GM19455 (cell line): ENCODE measurements at regions not wholly inside any gene's neighbourhood (a gene's known extent, or its start where the extent isn't known, plus 50 kb on each side); places are given as distances from the start of the nearest gene placed in this dataset.

Experiments used
- ATAC-seq: cut with Tn5 transposase; IDR thresholded peaks from one replicate; pipeline ENCODE4 v1.9.1; 2021; ENCODE audit not compliant: unreplicated experiment

DNA sequence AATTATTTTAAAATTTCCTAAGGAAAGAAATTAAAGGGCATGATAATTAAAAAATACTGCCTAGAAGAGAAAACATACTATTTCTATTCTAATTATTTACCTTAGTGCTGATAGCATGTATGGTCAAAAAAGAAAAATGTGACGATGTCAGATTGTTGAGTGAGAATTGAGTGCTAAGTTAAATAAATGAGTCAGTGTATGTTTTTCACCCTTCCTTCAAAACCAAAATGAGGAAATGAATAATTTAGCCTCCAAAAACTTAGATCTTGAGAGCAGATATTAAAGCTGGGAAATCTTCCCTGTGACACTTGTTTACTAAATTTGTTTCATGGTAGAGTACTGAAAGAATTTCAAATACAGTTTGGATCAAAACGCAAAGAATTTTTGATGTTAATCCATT is 58.6 kb upstream of the NYAP2 start:
- ATAC-seq: no peak

DNA sequence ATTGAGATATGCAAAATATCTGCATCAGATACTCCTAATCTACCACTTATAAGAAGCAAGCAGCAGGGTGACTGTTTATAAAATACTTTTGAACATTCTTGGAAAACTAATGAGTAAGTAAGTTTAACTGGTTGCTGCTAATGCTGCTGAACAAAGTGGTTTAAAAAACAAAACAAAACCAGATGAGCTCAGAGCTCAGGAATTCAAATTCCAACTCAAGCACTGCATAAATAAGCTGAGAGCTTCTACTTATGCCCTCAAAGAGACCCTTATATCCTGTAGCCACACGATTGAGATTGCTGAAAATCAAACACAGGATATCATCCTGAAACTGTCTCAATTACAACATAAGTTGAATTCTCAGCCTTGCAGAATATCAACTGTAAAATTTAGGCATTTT is 62.3 kb upstream of the NYAP2 start:
- ATAC-seq: no peak

DNA sequence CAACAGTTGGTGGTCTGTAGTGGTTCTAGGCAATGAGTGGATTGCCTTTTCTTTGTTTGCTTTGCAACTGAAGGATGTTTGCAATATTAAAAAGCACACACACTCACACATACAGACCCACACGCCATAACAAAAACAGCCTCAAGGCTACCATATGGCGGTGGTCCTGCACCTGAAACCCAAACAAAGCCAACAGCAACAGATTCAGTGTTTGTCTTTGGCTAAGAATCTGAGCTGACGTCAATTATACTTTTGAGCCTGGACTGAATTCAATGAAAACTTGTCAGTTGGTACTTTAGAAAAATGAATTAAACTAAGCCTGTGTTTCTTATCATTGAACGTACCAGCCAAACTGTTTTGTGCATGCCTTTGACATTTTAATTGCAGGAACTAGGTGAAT is 65.0 kb upstream of the NYAP2 start:
- no peak for ATAC-seq

DNA sequence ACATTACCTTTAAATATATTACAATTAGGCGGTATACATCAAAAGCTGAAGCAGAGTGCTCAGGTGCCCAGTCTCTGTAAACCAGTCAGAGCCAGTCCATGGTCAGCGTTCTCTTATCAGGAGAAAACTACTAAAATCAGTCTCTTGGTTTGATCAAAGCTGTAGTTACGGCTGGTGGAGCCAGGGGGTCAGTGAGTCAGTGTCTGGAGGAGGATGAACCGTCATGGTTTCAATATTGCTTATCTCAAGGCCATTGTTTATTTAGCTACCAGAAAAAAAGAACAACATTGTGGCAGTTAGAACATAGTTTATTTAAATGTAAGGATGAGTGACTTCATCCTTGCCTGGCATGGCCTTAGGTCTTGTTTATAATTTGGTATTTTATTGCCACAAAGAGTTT is 71.3 kb upstream of the NYAP2 start:
- no peak for ATAC-seq

DNA sequence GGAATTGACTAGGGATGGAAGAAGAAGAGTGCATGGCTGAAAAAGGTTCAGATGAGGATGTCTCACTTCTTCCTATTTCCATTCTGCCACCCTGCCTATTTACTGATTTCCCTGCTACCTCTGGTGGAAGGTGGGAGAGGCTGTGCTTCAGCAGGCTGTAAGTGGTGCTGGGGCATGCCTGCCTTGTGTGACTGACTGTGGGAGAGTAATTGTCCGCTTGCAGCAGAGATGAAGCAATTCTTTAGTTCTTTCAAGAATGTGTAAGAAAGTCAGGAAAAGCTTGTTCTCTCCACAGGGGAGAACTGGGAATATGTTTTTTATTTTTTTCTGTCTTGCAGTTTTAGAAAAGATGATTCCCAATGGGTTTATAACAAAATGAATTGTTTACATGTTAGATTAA is 72.5 kb upstream of the NYAP2 start:
- ATAC-seq: no peak

DNA sequence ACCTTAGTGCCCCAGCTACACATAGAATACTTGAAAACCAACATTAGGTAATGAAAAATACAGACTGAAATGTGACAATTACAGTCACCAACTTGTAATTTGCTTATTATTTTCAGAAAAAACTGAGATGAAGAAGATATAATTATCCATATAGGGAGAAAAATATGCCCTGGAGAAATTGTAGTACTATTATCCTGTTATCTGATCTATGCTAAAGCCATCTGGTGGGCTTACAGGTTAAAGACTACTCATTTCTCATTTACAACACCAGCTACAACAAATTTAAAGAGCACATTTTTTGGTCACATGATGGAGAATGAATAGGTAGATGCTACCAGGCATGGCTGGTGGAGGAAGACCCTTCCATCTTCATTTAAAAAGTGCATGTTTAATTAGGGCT is 79.6 kb upstream of the NYAP2 start:
- no peak for ATAC-seq

DNA sequence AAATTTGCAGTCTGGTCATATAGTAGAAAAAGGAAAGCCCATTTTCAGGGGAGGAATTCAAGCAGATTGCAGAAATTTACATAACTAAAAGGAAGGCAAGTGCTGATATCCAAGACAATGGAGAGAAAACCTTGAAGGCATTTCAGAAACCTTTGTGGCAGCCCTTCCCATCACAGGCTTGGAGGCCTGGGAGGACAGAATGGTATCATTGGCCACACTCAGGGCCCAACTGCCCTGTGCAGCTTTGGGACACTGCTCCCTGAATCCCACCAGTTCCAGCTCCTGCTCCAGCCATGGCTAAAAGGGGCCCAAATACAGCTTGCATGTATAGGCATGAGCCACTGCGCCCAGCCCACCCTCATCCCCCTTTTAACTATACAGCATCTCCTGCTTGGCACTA is 81.1 kb upstream of the NYAP2 start:
- ATAC-seq: no peak

DNA sequence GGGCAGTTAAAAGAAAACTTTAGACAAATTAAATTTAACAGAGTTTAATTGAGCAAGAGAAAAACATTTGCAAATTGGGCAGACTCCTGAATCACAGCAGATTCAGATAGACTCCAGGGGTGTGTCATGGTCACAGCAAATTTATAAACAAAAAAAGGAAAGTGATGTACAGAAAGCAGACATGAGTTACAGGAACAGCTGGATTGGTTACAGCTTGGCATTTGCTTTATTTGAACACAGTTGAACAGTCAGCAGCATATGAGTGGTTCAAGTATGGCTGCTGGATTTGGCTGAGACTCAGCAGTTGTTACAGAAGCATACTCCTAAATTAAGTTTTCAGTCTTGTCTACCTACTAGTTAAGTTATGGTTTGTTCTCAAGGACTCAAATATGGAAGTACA is 82.3 kb upstream of the NYAP2 start:
- no peak for ATAC-seq

DNA sequence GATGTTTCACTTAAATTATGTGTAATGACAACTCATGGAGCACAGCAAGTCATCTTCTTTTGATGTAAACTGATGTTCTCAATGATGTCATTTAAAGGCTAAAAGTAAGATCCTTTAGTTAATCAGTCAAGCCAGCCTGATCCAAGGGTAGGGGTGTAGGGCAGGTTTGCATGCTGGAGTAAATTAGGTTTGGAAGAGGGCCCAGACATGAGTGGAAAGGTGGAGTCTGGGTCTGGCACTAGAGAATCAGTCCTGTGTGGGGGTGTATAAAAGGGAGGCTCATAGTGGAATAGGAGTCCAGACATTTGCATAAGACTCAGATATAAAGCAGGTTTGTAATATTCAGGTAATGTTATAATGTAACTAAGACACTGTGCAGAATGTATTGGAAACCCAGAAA is 88.8 kb upstream of the NYAP2 start:
- ATAC-seq: no peak

DNA sequence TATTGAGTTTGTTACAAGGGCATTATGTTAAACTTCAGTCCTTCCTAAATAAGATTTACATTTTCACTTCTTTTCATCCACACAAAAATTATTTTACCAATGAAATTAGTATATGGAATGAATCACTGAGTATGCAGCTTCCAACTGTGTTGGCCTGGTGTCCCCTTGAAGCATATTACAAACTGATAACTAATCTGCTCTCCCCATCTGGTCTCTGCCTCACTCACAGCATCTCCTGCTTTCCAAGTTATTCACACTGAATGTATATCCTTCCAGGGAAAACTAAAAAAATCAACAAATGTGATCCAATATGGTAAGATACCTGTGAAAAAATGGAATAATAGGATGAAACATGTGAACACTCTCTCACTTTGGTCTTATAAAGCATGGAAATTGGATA is 90.0 kb upstream of the NYAP2 start:
- no peak for ATAC-seq

DNA sequence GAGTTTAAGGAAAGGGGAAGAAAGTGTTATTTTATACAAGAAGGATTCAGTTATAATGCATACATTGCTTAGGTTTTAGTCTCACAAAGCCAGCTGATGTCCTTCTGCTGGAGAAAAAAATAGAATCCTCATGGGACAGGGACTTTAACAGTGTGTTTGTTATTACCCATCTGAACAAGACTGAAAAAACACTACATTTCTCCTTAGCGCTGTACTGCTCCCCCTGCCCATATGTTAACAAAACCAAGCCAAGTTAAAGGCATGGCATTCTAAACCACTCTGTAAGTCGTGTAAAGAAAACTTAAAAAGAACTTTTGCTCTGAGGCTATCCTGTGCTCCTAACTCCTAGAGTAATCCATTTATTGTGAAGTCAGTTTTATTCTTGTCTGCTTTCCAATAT is 102.6 kb upstream of the NYAP2 start:
- ATAC-seq: no peak

DNA sequence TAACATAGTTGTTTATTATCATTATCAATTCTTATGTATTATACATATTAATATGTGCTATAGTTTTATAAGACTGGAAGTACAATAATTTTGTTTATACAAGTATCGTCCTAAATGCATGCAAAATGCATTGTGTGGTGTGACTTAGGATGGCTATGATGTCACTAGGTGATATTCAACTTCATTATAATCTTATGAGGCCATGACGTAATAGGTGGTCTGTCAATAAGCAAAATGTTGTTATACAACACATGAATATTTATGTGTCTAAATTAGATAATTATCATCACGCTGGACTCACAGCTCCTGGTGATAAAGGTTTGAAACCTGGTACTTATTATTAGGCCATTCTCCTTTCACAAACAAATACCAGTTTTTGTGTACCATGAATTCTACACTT is 104.4 kb upstream of the NYAP2 start:
- ATAC-seq: no peak

DNA sequence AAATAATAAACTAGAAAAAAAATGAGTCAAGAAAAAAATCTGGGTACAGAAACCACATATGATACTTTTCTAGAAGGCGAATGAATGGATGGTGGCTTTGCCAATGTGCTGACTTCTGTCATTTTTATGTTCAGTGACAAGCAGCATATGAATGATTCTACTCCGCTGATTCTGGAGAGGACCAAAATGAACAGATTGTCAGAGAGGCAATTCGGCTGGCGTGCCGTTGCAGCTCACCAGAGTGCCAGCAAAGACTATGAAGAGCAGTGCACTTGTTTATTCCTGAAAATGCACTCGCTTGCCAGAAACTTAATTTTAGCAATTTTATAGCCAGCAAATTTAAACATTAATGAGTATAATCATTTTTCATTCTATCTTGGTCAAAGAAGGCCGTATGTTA is 105.9 kb upstream of the NYAP2 start:
- no peak for ATAC-seq

DNA sequence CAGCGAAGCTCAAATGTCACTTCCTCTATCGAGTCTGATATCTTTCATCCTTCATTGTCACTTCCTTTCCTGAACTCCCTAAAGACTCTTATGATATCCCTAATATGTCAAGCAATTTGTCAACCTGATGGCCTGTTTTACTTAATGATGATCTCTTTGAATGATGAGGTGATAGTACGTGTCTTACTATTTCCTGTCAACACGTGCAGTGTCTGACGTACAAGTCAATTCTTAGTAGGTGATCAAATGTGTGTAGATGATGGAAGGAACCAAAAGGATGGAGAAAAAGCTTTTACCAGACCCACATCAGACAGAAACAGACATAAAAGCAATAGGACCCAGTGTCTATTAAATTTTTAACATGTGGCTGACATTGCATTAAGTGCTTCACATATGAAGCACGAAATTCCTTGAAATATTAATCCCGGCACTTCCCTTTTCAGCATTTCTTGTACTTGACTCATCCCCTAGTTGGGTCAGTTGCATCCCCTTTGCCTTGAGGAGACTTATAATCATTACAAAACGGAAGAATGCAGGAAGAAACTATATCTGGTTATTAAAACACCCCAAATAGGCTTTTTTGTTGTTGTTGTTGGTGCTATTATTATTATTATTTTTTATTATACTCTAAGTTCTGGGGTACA is 108.6 kb upstream of the NYAP2 start:
- no peak for ATAC-seq

DNA sequence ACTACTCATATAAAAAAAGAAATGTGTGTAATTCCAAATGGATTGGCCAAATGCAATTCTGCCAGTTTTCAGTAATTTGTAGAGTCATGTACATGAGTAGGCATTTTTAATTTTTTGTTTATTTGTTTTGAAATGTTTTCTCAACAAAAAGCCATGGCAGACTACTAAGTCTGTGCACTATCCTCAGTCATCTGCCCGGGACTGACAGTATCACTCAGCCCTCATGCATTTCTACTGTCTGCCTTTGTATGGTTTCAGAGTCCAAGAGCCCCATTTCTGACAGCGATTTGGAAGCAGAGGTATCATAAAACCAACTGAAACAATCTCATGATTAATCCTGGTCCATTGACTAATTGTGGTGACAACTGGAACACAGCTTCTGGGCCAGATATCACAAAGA is 109.9 kb upstream of the NYAP2 start:
- no peak for ATAC-seq

DNA sequence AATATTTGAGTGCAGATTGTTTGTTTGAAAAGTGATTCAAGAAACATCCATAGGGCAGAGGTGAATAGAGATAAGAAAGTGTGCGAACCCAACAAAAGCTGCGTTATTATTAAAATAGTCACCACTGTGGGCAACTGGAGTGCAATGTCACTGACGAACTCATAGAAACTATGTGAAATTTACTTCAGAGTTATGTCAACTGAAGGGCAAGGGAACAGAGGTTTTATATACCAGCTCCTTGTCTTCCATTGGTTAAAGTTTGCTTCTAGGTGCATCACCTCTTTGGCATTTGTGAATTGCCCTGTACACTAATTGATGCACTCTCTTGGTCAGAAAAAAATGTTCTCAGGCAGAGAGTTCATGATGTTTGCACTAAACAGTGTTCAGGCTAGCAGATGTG is 110.5 kb upstream of the NYAP2 start:
- no peak for ATAC-seq

DNA sequence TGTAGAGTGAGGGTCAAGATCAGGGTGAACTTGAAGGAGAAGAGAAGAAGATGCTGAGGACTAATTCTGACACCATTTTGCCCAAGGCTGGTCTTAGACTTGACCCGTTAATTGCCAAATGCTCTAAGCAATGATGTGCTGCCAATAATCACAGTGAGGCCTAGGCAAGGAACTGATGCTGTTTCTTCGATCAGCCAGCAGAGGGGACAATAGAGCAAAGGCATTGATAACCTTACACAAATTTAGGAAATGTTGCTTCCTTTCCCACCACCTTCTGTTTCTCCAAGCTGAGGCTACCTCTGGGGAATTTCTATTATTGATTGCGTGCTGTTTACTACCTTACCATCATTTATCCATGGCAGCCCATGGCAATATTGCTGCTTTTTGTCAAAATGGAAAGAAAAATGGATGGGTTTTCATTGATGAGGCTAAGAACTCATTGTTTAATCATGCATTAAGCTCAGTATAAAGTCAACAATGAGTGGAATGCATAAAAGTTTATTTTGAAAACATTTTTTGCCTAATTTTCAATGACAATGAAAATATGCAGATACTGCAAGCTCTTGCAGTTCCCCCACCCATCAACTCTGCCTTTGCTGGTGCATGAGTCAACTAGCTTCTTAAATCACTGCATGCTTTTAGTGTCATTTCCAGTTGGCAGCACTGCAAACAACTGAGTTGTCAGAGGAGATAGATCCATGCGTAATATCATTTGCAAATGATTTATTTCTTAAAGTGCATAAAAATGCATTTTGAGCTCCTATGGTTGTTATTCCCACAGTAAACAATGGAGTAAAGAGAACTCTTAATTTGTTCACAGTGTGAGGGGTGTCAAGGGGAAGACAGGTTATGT is 116.4 kb upstream of the NYAP2 start:
- peak; percentile 85 for ATAC-seq

DNA sequence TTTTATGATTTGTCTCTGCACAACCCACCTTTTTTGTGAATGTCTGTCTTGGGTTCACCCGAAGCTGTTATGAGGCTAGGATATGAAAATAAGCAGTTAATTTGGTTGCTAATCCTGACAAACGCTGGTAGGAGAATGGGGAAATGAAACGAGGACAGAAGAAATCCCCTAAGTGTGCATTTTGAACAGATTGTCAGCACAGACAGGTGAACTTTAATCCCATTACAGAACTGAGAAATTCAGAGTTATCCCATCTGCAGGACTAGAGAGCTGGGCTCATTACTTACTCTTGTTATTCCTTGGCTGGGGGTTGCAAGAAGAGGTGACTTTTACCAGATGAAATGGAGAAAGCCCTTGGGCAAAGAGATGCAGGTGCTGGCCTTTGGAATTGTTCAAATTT is 123.3 kb upstream of the NYAP2 start:
- peak; percentile 75 for ATAC-seq

DNA sequence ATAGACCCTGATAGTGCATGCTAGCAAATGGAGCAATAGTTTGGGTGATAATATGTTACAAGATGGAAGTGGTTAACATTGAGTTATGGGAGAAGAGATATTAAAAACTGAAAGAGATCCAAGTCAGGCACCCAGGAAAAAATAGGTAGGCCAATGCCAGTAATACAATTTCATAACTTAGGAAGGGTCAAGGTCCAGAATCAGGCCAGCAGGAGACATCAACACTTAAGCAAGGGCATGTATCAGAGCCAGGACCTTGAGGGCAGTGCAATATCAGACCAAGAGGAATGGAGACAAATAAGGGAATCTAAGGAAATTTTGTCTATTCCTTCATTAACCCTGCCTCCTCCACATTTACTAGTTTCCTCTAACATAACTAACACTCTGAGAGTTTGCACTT is 124.1 kb upstream of the NYAP2 start:
- no peak for ATAC-seq

DNA sequence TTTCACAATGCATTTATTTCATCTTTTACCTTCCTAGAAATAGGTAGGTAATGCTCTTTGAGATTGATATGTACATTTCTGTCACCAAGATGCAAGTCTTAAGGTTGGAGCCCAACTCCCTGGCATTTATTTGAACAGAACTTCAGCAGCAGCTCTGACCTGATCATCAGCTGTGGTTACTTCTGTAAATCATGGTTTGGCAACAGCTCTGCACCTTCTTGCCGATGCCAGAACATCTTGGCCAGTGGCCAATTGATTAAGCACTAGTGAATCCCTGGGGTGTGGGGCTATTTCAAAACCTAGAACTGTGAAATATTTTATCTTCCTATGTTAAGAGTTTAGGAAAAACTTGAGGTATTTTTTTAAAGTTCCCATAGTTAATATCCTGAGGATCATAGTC is 124.8 kb upstream of the NYAP2 start:
- no peak for ATAC-seq

DNA sequence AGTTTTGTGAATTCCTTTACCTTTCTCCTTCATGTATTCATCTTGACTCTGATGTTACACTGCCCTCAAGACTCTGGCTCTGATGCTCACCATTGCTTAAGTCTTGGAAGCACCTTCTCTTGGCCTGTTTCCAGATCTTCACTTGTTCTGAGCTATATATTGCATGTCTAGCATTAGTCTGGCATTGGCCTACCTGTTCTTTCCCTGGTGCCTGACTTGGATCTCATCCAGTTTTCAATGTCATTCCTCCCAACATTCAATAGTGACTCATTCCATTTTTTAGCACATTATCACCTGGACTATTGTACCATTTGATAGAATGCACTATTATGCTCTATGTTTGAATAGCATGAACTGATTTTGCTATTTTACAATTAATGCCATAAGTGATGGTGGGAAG is 127.3 kb upstream of the NYAP2 start:
- ATAC-seq: no peak

DNA sequence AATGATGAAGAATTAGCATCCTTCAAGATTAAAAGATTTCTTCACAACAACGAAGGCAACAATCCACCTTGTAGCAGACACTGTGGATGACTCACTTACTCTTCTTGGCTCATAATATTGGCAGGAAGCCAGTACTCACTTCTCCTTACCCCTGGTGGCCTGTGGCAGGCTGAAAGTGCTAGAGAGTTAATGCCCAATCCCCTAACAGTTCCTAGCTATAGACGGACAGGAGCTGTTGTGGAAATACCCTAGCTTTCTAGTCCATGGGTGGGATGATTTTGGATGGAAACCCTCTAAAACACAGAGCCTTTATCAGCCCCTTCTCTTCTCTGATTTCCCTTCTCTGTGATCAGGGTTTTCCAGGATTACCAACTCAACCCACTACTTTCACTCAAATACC is 128.6 kb upstream of the NYAP2 start:
- peak; percentile 99 for ATAC-seq

DNA sequence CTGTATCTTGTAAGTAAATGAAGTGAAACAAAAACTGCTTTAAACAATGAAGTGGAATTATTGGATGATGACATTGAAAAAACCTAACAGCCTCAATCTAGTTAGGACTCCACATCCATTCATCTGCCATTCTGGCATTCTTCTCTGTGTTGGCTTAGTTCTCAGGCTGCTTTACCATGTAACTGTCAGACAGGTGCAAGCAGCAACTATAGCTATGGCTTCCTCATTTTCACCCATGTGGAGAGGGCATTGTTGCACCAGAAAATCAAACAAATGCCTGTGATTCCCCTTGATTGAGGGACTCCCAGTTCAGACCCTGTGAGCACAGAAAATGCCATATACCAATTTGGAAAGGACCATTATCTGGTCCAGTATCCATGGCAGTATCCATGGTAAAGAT is 129.5 kb upstream of the NYAP2 start:
- no peak for ATAC-seq
